Mammary epithelial cell (primary cell): ENCODE measurements at regions not wholly inside any gene's neighbourhood (a gene's known extent, or its start where the extent isn't known, plus 50 kb on each side); places are given as distances from the start of the nearest gene placed in this dataset.

Experiments used
- CTCF ChIP-seq, 2 donors: IDR thresholded peaks in 1 of 2; conservative IDR thresholded peaks in 1 of 2; 2 replicates each; pipeline ENCODE4 v1.5.1; 2011 to 2012; ENCODE audit warnings: inconsistent platforms in 2 of 2, low read length in 2 of 2, mild to moderate bottlenecking in 2 of 2, control low read depth in 1 of 2, low read depth in 1 of 2; ENCODE audit not compliant: insufficient read depth in 1 of 2; ENCODE audit errors: extremely low read depth in 1 of 2
- EZH2 ChIP-seq: IDR thresholded peaks from 2 replicates; pipeline ENCODE4 v1.6.1; 2012; ENCODE audit warnings: low read length, inconsistent platforms, borderline replicate concordance

GRCh38 chr22:49154433-49154832 is 673.2 kb downstream of the BRD1 start:
- TF ChIP-seq CTCF (conservative IDR thresholded peaks at IDR 0.05 in 1 of 2, IDR thresholded peaks at IDR 0.05 in 1 of 2; ENCODE audit: extremely low read depth in 1 of 2, insufficient read depth in 1 of 2, low read depth in 1 of 2, low read length in 2 of 2) = no peak
- no peak for TF ChIP-seq EZH2
